Ishikawa (cell line): ENCODE measurements at regions not wholly inside any gene's neighbourhood (a gene's known extent, or its start where the extent isn't known, plus 50 kb on each side); places are given as distances from the start of the nearest gene placed in this dataset.

Experiments
- CEBPB ChIP-seq: IDR thresholded peaks from 2 replicates; pipeline ENCODE4 v1.6.1; 2012
- CREB1 ChIP-seq: IDR thresholded peaks from 2 replicates; pipeline ENCODE4 v1.6.1; 2012; ENCODE audit warnings: low read depth
- EGR1 ChIP-seq: IDR thresholded peaks from 2 replicates; pipeline ENCODE4 v1.6.1; 2012
- EP300 ChIP-seq: IDR thresholded peaks from 2 replicates; pipeline ENCODE4 v1.6.1; 2012; ENCODE audit warnings: borderline replicate concordance
- FOXM1 ChIP-seq: IDR thresholded peaks from 2 replicates; pipeline ENCODE4 v1.6.1; 2012; ENCODE audit warnings: low read depth, borderline replicate concordance
- NFIC ChIP-seq: IDR thresholded peaks from 2 replicates; pipeline ENCODE4 v1.6.1; 2012
- RAD21 ChIP-seq: IDR thresholded peaks from 2 replicates; pipeline ENCODE4 v1.6.1; 2012; ENCODE audit warnings: low read depth
- TAF1 ChIP-seq: IDR thresholded peaks from 2 replicates; pipeline ENCODE4 v1.6.1; 2012; ENCODE audit warnings: low read depth, mild to moderate bottlenecking
- TCF12 ChIP-seq: IDR thresholded peaks from 2 replicates; pipeline ENCODE4 v1.6.1; 2012; ENCODE audit warnings: low read depth
- YY1 ChIP-seq: IDR thresholded peaks from 2 replicates; pipeline ENCODE4 v1.6.1; 2012; ENCODE audit warnings: low read depth
- TF ChIP-seq, protein P1 (sequence below): IDR thresholded peaks from 2 replicates; pipeline ENCODE4 v1.6.1; 2012; ENCODE audit warnings: low read depth, mild to moderate bottlenecking
- TF ChIP-seq, protein P2 (sequence below): IDR thresholded peaks from 2 replicates; pipeline ENCODE4 v1.6.1; 2012

DNA sequence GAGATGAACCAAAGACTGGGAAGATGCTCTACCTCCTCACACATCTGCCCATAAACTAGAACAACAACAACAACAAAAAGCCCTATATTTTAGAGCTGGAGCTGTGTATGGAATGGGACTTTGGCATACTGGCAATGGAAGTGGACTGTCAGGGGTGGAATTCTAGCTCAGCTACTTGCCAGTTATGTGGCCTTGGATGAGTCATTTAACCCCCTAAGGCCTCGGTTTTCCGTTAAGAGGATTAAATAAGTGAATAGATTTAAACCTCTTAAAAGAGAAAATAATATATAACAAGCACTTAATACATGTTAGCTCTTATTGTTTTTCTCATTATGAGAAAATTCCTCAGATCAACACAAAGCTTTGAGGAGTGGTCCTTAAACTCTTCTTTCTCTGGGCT lies 195.0 kb downstream of the KIF18A start:
- TF ChIP-seq RAD21 (no peak), CREB1 (no peak), CEBPB (no peak), YY1 (no peak), FOXM1 (no peak), TAF1 (no peak), EP300 (no peak), NFIC (no peak), EGR1 (no peak), TCF12 (no peak)
- TF ChIP-seq, protein P1, sequence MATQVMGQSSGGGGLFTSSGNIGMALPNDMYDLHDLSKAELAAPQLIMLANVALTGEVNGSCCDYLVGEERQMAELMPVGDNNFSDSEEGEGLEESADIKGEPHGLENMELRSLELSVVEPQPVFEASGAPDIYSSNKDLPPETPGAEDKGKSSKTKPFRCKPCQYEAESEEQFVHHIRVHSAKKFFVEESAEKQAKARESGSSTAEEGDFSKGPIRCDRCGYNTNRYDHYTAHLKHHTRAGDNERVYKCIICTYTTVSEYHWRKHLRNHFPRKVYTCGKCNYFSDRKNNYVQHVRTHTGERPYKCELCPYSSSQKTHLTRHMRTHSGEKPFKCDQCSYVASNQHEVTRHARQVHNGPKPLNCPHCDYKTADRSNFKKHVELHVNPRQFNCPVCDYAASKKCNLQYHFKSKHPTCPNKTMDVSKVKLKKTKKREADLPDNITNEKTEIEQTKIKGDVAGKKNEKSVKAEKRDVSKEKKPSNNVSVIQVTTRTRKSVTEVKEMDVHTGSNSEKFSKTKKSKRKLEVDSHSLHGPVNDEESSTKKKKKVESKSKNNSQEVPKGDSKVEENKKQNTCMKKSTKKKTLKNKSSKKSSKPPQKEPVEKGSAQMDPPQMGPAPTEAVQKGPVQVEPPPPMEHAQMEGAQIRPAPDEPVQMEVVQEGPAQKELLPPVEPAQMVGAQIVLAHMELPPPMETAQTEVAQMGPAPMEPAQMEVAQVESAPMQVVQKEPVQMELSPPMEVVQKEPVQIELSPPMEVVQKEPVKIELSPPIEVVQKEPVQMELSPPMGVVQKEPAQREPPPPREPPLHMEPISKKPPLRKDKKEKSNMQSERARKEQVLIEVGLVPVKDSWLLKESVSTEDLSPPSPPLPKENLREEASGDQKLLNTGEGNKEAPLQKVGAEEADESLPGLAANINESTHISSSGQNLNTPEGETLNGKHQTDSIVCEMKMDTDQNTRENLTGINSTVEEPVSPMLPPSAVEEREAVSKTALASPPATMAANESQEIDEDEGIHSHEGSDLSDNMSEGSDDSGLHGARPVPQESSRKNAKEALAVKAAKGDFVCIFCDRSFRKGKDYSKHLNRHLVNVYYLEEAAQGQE: no peak
- TF ChIP-seq, protein P2, sequence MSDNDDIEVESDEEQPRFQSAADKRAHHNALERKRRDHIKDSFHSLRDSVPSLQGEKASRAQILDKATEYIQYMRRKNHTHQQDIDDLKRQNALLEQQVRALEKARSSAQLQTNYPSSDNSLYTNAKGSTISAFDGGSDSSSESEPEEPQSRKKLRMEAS: no peak
